ENCODE measurements at regions not wholly inside any gene's neighbourhood (a gene's known extent, or its start where the extent isn't known, plus 50 kb on each side); places are given as distances from the start of the nearest gene placed in this dataset.

DNA sequence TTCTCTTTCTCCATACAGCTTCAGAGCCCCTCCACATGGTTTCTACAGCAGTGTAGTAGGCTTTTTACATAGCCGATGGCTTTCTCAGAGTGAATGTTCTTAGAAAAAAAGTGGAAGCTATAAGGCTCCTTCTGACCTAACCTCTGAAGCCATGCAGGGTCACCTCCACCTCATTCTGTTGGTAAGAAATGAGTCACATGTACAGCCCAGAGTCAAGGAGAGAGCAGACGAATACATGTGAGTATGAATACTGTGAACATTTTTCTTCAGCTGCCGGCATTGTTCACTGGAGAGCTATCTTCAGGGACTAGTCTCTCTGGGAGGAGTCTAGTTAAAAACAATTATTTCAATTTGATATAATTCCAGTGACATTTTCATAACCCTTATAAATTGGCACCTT is 68.2 kb upstream of the THRB start:
- TF ChIP-seq, protein P1, sequence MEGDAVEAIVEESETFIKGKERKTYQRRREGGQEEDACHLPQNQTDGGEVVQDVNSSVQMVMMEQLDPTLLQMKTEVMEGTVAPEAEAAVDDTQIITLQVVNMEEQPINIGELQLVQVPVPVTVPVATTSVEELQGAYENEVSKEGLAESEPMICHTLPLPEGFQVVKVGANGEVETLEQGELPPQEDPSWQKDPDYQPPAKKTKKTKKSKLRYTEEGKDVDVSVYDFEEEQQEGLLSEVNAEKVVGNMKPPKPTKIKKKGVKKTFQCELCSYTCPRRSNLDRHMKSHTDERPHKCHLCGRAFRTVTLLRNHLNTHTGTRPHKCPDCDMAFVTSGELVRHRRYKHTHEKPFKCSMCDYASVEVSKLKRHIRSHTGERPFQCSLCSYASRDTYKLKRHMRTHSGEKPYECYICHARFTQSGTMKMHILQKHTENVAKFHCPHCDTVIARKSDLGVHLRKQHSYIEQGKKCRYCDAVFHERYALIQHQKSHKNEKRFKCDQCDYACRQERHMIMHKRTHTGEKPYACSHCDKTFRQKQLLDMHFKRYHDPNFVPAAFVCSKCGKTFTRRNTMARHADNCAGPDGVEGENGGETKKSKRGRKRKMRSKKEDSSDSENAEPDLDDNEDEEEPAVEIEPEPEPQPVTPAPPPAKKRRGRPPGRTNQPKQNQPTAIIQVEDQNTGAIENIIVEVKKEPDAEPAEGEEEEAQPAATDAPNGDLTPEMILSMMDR (IDR thresholded peaks at IDR 0.05): no peak
- TF ChIP-seq POLR2AphosphoS5 (IDR thresholded peaks at IDR 0.05; ENCODE audit: low read depth, low read length): no peak
